ENCODE measurements at regions not wholly inside any gene's neighbourhood (a gene's known extent, or its start where the extent isn't known, plus 50 kb on each side); places are given as distances from the start of the nearest gene placed in this dataset.

GRCh38 chr20:11271319-11271718 lies 597.5 kb upstream of the JAG1 start:
- ChIA-PET POLR2A (ENCODE audit: partially characterized antibody) (interaction anchor here (0.9 kb wide), 1 partner anchor 273 kb away, joined by 3 read pairs; no protein-coding TSS in a partner anchor), CTCF (ENCODE audit: partially characterized antibody) (interaction anchor here (0.8 to 2.4 kb wide), 7 partner anchors 10 to 797 kb away, joined by 3 to 5 read pairs (median 4); no protein-coding TSS in a partner anchor)
- Histone ChIP-seq H3K4ac (replicated peaks; ENCODE audit: insufficient read length, low read depth, low read length) (no peak overlapping the region), H3K36me3 (ENCODE audit: control insufficient read depth in 2 of 4, insufficient read depth in 4 of 4, low read length in 3 of 4) (no peaks in the 10 kb centered on the region), H3K79me2 (ENCODE audit: control insufficient read depth in 1 of 2, insufficient read depth in 2 of 2, low read length in 2 of 2) (no peaks in the 10 kb centered on the region), H2AK5ac (ENCODE audit: low read depth, low read length) (no peak overlapping the region), H4K91ac (replicated peaks; ENCODE audit: insufficient read length, low read length) (no peak overlapping the region), H3K4me3 (ENCODE audit: extremely low read depth in 1 of 4, insufficient read depth in 2 of 4, low read depth in 3 of 4, low read length in 4 of 4) (no peak overlapping the region), H2BK5ac (ENCODE audit: low read depth, low read length) (no peak overlapping the region), H3K23me2 (ENCODE audit: low read depth, low read length) (no peaks in the 10 kb centered on the region), H2AFZ (ENCODE audit: low read length) (no peak overlapping the region), H4K8ac (ENCODE audit: extremely low read depth, insufficient read depth, low read length) (no peak overlapping the region), H4K20me1 (replicated peaks in 1 of 2; ENCODE audit: control insufficient read depth in 1 of 2, insufficient read depth in 2 of 2, low read length in 2 of 2) (no peaks in the 10 kb centered on the region), H3K23ac (ENCODE audit: insufficient read length) (no peak overlapping the region), H3K56ac (replicated peaks; ENCODE audit: insufficient read length, low read depth, low read length) (no peak overlapping the region), H3K18ac (ENCODE audit: extremely low read depth, low read length) (no peak overlapping the region), H3K27ac (ENCODE audit: low read depth, low read length) (no peak overlapping the region), H2BK120ac (replicated peaks; ENCODE audit: low read depth, low read length) (no peak overlapping the region), H3K14ac (ENCODE audit: insufficient read length) (no peak overlapping the region), H3K79me1 (ENCODE audit: low read depth, low read length) (no peaks in the 10 kb centered on the region), H3K4me2 (ENCODE audit: insufficient read depth in 1 of 2, low read depth in 2 of 2, low read length in 2 of 2) (no peak overlapping the region; a peak in 1 of 4 replicates), H2BK15ac (ENCODE audit: low read length) (no peak overlapping the region), H2BK20ac (ENCODE audit: low read length) (no peak overlapping the region), H3K9ac (replicated peaks in 1 of 4; ENCODE audit: extremely low read depth in 1 of 4, low read depth in 3 of 4, low read length in 3 of 4) (no peak overlapping the region), H3K4me1 (replicated peaks in 1 of 4; ENCODE audit: control insufficient read depth in 3 of 4, insufficient read depth in 4 of 4, low read length in 3 of 4) (peaks cover 3 to 15% (median 10%) of the 10 kb centered on the region in 4 experiments), H2BK12ac (ENCODE audit: low read depth, low read length) (0 out of 2 replicates have a peak overlapping the region, but pooled peaks have one; percentile 64), H3K27me3 (replicated peaks in 1 of 4; ENCODE audit: control insufficient read depth in 3 of 4, extremely low read depth in 1 of 4, insufficient read depth in 3 of 4, low read length in 3 of 4) (no peaks in the 10 kb centered on the region), H3K9me3 (ENCODE audit: insufficient read depth in 2 of 2, low read depth in 1 of 2, low read length in 1 of 2) (no peaks in the 10 kb centered on the region), H4K5ac (ENCODE audit: insufficient read length, low read depth, low read length) (no peak overlapping the region)
- FAIRE-seq, result no peak
- 36% methylated on average over 6 of the region's 6 CpGs; no CpG with 5 or more reads in 1 of the 2 experiments for WGBS, 2 experiments (ENCODE audit: extremely low coverage in 1 of 2, insufficient coverage in 1 of 2, insufficient read length in 1 of 2, insufficient replicate concordance in 2 of 2, low coverage in 1 of 2, low lambda C conversion rate in 2 of 2, missing lambda C conversion rate in 1 of 2)
- DNase-seq (ENCODE audit: low read depth in 1 of 2, low spot score in 2 of 2), result peak; percentile 23 to 66
- TF ChIP-seq TAF7 (optimal IDR thresholded peaks at IDR 0.05; ENCODE audit: borderline replicate concordance, low read depth, low read length) (peak; percentile 19), KDM4A (IDR thresholded peaks at IDR 0.05; ENCODE audit: low read depth, low read length, severe bottlenecking) (no peak), SIRT6 (IDR thresholded peaks at IDR 0.05; ENCODE audit: low read length) (no peak), CHD2 (IDR thresholded peaks at IDR 0.05; ENCODE audit: low read length) (no peak), FOSL1 (IDR thresholded peaks at IDR 0.05; ENCODE audit: insufficient read depth, low read depth, low read length) (no peak), BACH1 (IDR thresholded peaks at IDR 0.05; ENCODE audit: low read length) (no peak), TCF12 (IDR thresholded peaks at IDR 0.05; ENCODE audit: low read depth, low read length) (peak; percentile 94), CEBPB (IDR thresholded peaks at IDR 0.05; ENCODE audit: low read depth, low read length) (no peak), NANOG (IDR thresholded peaks at IDR 0.05; ENCODE audit: insufficient read depth, low read depth, low read length, poor library complexity, severe bottlenecking) (no peak), CTBP2 (IDR thresholded peaks at IDR 0.05; ENCODE audit: borderline replicate concordance, insufficient read depth, insufficient read length, low read length) (no peak), SUZ12 (IDR thresholded peaks at IDR 0.05; ENCODE audit: low read length) (no peak), SAP30 (IDR thresholded peaks at IDR 0.05; ENCODE audit: insufficient read depth, insufficient replicate concordance, low read length) (no peak), ZNF274 (IDR thresholded peaks at IDR 0.05; ENCODE audit: borderline replicate concordance, extremely low read depth, low read length) (no peak), BRCA1 (IDR thresholded peaks at IDR 0.05; ENCODE audit: low read depth, low read length) (no peak), TBP (IDR thresholded peaks at IDR 0.05; ENCODE audit: low read depth, low read length) (no peak), SP2 (IDR thresholded peaks at IDR 0.05; ENCODE audit: low read length) (no peak)

Data from H1 (cell line).